ENCODE measurements at regions not wholly inside any gene's neighbourhood (a gene's known extent, or its start where the extent isn't known, plus 50 kb on each side); places are given as distances from the start of the nearest gene placed in this dataset.
"Not testable (repeated sequence)": the region's sequence is repeated elsewhere in the genome, so short reads cannot be mapped to it uniquely, and the experiment has no call there.

DNA sequence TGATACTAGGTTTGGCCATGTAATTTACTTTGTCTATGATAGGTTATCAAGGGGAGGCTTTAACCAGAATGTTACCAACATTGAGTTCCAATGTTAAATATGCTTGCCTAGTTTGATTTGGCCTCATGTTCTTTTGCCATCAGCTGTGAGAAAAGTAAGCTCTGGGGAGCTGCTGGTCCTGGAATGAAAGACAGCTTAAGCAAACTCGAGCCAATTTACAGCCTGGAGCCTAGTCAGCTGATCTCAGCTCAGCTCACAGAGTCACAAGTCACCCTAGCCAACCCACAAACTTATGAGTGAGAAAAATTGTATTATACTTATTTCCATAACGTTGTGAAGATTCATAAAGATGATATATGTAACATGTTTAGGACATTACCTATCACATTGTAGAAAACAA, 426.7 kb downstream of the RWDD3 start:
- POLR2A ChIA-PET = no interaction called here
- DNase-seq (ENCODE audit: low read depth, low spot score) = no peak
- H3K9me3 ChIP-seq (replicated peaks; ENCODE audit: control insufficient read depth, insufficient read depth, low read length) = no peaks in the 10 kb centered on the region
- H4K20me1 ChIP-seq (replicated peaks; ENCODE audit: control insufficient read depth, extremely low read depth, insufficient read depth, low read length) = no peaks in the 10 kb centered on the region
- no TSS peak for BruUV-seq (replicated peaks)
- no peaks in the 10 kb centered on the region for H3K27me3 ChIP-seq (ENCODE audit: control insufficient read depth in 2 of 2, insufficient read depth in 2 of 2, low read length in 2 of 2)
- no peak overlapping the region for H3K4me2 ChIP-seq (ENCODE audit: insufficient read depth, low read length)
- H2AFZ ChIP-seq (ENCODE audit: low read depth, low read length) = no peak overlapping the region
- CTCF ChIA-PET = no interaction called here
- no peaks in the 10 kb centered on the region for H3K9me1 ChIP-seq (replicated peaks; ENCODE audit: control insufficient read depth, extremely low read depth, insufficient read depth, low read length)
- intact Hi-C loops (cut with micrococcal nuclease) = no loop called here
- no peak overlapping the region for H3K27ac ChIP-seq (ENCODE audit: insufficient read depth, low read depth, low read length)
- H3K36me3 ChIP-seq (ENCODE audit: control insufficient read depth in 2 of 2, extremely low read depth in 1 of 2, insufficient read depth in 2 of 2, low read length in 2 of 2) = no peaks in the 10 kb centered on the region
- H3K9ac ChIP-seq (replicated peaks; ENCODE audit: extremely low read depth, insufficient read depth, low read length) = no peak overlapping the region
- FAIRE-seq = no peak
- H3K79me2 ChIP-seq (ENCODE audit: control insufficient read depth, insufficient read depth, low read length) = no peaks in the 10 kb centered on the region
- TF ChIP-seq EZH2 (IDR thresholded peaks at IDR 0.05; ENCODE audit: borderline replicate concordance, low read depth, low read length, severe bottlenecking) (no peak), MYC (IDR thresholded peaks at IDR 0.05; ENCODE audit: low read depth, low read length) (no peak), FOS (IDR thresholded peaks at IDR 0.05; ENCODE audit: borderline replicate concordance, insufficient read depth, low read length) (no peak), POLR2AphosphoS5 (IDR thresholded peaks at IDR 0.05; ENCODE audit: insufficient read depth, low read depth, low read length) (no peak), JUN (IDR thresholded peaks at IDR 0.05; ENCODE audit: borderline replicate concordance, insufficient read depth, insufficient read length, low read depth) (no peak), GATA2 (IDR thresholded peaks at IDR 0.05; ENCODE audit: insufficient read depth, insufficient read length, low read depth, low read length) (no peak)
- TF ChIP-seq, protein P1, sequence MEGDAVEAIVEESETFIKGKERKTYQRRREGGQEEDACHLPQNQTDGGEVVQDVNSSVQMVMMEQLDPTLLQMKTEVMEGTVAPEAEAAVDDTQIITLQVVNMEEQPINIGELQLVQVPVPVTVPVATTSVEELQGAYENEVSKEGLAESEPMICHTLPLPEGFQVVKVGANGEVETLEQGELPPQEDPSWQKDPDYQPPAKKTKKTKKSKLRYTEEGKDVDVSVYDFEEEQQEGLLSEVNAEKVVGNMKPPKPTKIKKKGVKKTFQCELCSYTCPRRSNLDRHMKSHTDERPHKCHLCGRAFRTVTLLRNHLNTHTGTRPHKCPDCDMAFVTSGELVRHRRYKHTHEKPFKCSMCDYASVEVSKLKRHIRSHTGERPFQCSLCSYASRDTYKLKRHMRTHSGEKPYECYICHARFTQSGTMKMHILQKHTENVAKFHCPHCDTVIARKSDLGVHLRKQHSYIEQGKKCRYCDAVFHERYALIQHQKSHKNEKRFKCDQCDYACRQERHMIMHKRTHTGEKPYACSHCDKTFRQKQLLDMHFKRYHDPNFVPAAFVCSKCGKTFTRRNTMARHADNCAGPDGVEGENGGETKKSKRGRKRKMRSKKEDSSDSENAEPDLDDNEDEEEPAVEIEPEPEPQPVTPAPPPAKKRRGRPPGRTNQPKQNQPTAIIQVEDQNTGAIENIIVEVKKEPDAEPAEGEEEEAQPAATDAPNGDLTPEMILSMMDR (IDR thresholded peaks at IDR 0.05; ENCODE audit: extremely low read depth in 1 of 2, insufficient read depth in 1 of 2, low read depth in 1 of 2, low read length in 2 of 2) = no peak
- dilution Hi-C loops (cut with MboI; ENCODE audit: extremely low pct_ligation_motif_present, low sequenced_read_pairs) = no loop called here
- no peak overlapping the region for H3K4me3 ChIP-seq (replicated peaks in 1 of 3; ENCODE audit: insufficient read depth in 1 of 3, low read depth in 1 of 3, low read length in 3 of 3)
- no peaks in the 10 kb centered on the region for H3K4me1 ChIP-seq (ENCODE audit: control insufficient read depth, extremely low read depth, insufficient read depth, low read length)

DNA sequence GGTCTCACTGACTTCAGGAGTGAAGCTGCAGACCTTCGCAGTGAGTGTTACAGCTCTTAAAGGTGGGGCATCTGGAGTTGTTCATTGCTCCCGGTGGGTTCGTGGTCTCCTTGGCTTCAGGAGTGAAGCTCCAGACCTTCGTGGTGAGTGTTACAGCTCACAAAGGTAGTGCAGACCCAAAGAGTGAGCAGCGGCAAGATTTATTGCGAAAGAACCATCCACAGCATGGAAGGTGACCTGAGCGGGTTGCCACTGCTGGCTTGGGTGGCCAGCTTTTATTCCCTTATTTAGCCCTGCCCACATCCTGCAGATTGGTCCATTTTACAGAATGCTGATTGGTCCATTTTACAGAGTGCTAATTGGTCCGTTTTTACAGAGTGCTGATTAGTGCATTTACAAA, 429.5 kb downstream of the RWDD3 start:
- H3K36me3 ChIP-seq (ENCODE audit: control insufficient read depth in 2 of 2, extremely low read depth in 1 of 2, insufficient read depth in 2 of 2, low read length in 2 of 2); H3K9me3 ChIP-seq (replicated peaks; ENCODE audit: control insufficient read depth, insufficient read depth, low read length); intact Hi-C loops (cut with micrococcal nuclease); H3K4me3 ChIP-seq (replicated peaks in 1 of 3; ENCODE audit: insufficient read depth in 1 of 3, low read depth in 1 of 3, low read length in 3 of 3); H3K27me3 ChIP-seq (ENCODE audit: control insufficient read depth in 2 of 2, insufficient read depth in 2 of 2, low read length in 2 of 2); H2AFZ ChIP-seq (ENCODE audit: low read depth, low read length); FAIRE-seq; dilution Hi-C loops (cut with MboI; ENCODE audit: extremely low pct_ligation_motif_present, low sequenced_read_pairs); DNase-seq (ENCODE audit: low read depth, low spot score); H3K9me1 ChIP-seq (replicated peaks; ENCODE audit: control insufficient read depth, extremely low read depth, insufficient read depth, low read length); H3K9ac ChIP-seq (replicated peaks; ENCODE audit: extremely low read depth, insufficient read depth, low read length); H4K20me1 ChIP-seq (replicated peaks; ENCODE audit: control insufficient read depth, extremely low read depth, insufficient read depth, low read length); H3K4me2 ChIP-seq (ENCODE audit: insufficient read depth, low read length); POLR2A ChIA-PET; BruUV-seq (replicated peaks); H3K4me1 ChIP-seq (ENCODE audit: control insufficient read depth, extremely low read depth, insufficient read depth, low read length); CTCF ChIA-PET; H3K27ac ChIP-seq (ENCODE audit: insufficient read depth, low read depth, low read length); H3K79me2 ChIP-seq (ENCODE audit: control insufficient read depth, insufficient read depth, low read length): not testable (repeated sequence)

Measured in endothelial cell of umbilical vein (primary cell).